ENCODE measurements at regions not wholly inside any gene's neighbourhood (a gene's known extent, or its start where the extent isn't known, plus 50 kb on each side); places are given as distances from the start of the nearest gene placed in this dataset.

GRCh38 chr17:69606142-69606800 lies 191.8 kb downstream of the MAP2K6 start:
- FAIRE-seq (no peak), DNase-seq (ENCODE audit: extremely low read depth in 1 of 4, low spot score in 3 of 4) (no peak), ATAC-seq (no peak)
- WGBS (ENCODE audit: insufficient coverage, low coverage, missing lambda C conversion rate): 1% methylated on average over 5 of the region's 5 CpGs
- intact Hi-C loops (cut with micrococcal nuclease): loop anchor here (5.0 to 10.0 kb wide), 2 partner anchors 536 to 559 kb away; partner anchors contain the start of gene KCNJ2
- no peaks in the 10 kb centered on the region for H3K9me3 ChIP-seq (replicated peaks; ENCODE audit: control insufficient read depth, insufficient read depth, low read depth, low read length)
- ChIA-PET CTCF (ENCODE audit: low intra/inter-chr PET ratio) (interaction anchor here (1.1 kb wide), 1 partner anchor 946 kb away, joined by 4 read pairs; no protein-coding TSS in a partner anchor), POLR2A (no interaction called here)
- no peak overlapping the region for H3K4me2 ChIP-seq (ENCODE audit: insufficient read depth, low read length)
- no peaks in the 10 kb centered on the region for H3K36me3 ChIP-seq (ENCODE audit: control insufficient read depth, insufficient read depth, low read length)
- no peaks in the 10 kb centered on the region for H3K9me1 ChIP-seq (ENCODE audit: control insufficient read depth, insufficient read depth, low read length)
- no peaks in the 10 kb centered on the region for H3K4me1 ChIP-seq (replicated peaks in 1 of 2; ENCODE audit: control insufficient read depth in 2 of 2, insufficient read depth in 2 of 2, low read length in 2 of 2)
- H3K27me3 ChIP-seq (ENCODE audit: control insufficient read depth in 2 of 2, insufficient read depth in 2 of 2, low read length in 2 of 2): no peaks in the 10 kb centered on the region
- no TSS peak for BruUV-seq (replicated peaks)
- no peak overlapping the region for H3K27ac ChIP-seq (ENCODE audit: extremely low read depth, low read depth, low read length)
- no peaks in the 10 kb centered on the region for H4K20me1 ChIP-seq (replicated peaks; ENCODE audit: control insufficient read depth, insufficient read depth, low read length)
- in situ Hi-C loops (cut with MboI): no loop called here
- no peaks in the 10 kb centered on the region for H3K79me2 ChIP-seq (ENCODE audit: control insufficient read depth, insufficient read depth, low read length)
- no peak overlapping the region for H3K9ac ChIP-seq (ENCODE audit: insufficient read depth in 1 of 2, low read depth in 2 of 2, low read length in 2 of 2)
- H3K4me3 ChIP-seq: no peak overlapping the region
- no peak overlapping the region for H2AFZ ChIP-seq (ENCODE audit: low read depth, low read length)
- TF ChIP-seq ZBTB40 (IDR thresholded peaks at IDR 0.05) (no peak), ZBTB40 (CRISPR knock-in tag; IDR thresholded peaks at IDR 0.05) (no peak), EHMT2 (IDR thresholded peaks at IDR 0.05) (no peak), ZNF318 (IDR thresholded peaks at IDR 0.05; ENCODE audit: borderline replicate concordance in 1 of 2, low read depth in 1 of 2) (no peak)

All from K562 (cell line).